PFSK-1 (cell line): ENCODE measurements at regions not wholly inside any gene's neighbourhood (a gene's known extent, or its start where the extent isn't known, plus 50 kb on each side); places are given as distances from the start of the nearest gene placed in this dataset.

Source experiments
- FOXP2 ChIP-seq: optimal IDR thresholded peaks from 2 replicates; pipeline ENCODE3; 2011; ENCODE audit warnings: borderline replicate concordance, control low read depth, inconsistent platforms; ENCODE audit not compliant: insufficient read depth; ENCODE audit errors: extremely low read length, extremely low read depth
- POLR2AphosphoS5 ChIP-seq: IDR thresholded peaks from 2 replicates; pipeline ENCODE4 v1.6.1; 2012; ENCODE audit warnings: low read depth, mild to moderate bottlenecking, control low read depth, low read length, moderate library complexity
- REST ChIP-seq, 2 experiments: IDR thresholded peaks; 2 replicates each; pipeline versions ENCODE4 v1.6.1 to v1.8.0; 2011 to 2012; ENCODE audit warnings: low read depth in 2 of 2, low read length in 2 of 2, control low read depth in 1 of 2, inconsistent platforms in 1 of 2, mild to moderate bottlenecking in 1 of 2, moderate library complexity in 1 of 2; ENCODE audit not compliant: insufficient read depth in 1 of 2
- SIN3A ChIP-seq: IDR thresholded peaks from 2 replicates; pipeline ENCODE4 v1.6.1; 2012; ENCODE audit warnings: mild to moderate bottlenecking, low read length, moderate library complexity, borderline replicate concordance; ENCODE audit not compliant: insufficient read depth
- TAF1 ChIP-seq: IDR thresholded peaks from 2 replicates; pipeline ENCODE4 v1.6.1; 2012; ENCODE audit warnings: low read length, control low read depth, borderline replicate concordance; ENCODE audit not compliant: insufficient read depth

GRCh38 chr4:124593494-124593893 lies 119.0 kb downstream of the ANKRD50 start:
- TF ChIP-seq FOXP2: no peak
- no peak for TF ChIP-seq REST (IDR thresholded peaks at IDR 0.05; ENCODE audit: insufficient read depth in 1 of 2, low read depth in 2 of 2, low read length in 2 of 2)
- no peak for TF ChIP-seq POLR2AphosphoS5
- TF ChIP-seq SIN3A: no peak
- TF ChIP-seq TAF1: no peak

- TF ChIP-seq FOXP2: no peak
- no peak for TF ChIP-seq TAF1
- TF ChIP-seq SIN3A: no peak
- TF ChIP-seq REST (IDR thresholded peaks at IDR 0.05; ENCODE audit: insufficient read depth in 1 of 2, low read depth in 2 of 2, low read length in 2 of 2): no peak
- no peak for TF ChIP-seq POLR2AphosphoS5
Observed at GRCh38 chr4:124594945-124595344, 117.6 kb downstream of the ANKRD50 start.

- no peak for TF ChIP-seq REST (IDR thresholded peaks at IDR 0.05; ENCODE audit: insufficient read depth in 1 of 2, low read depth in 2 of 2, low read length in 2 of 2)
- TF ChIP-seq FOXP2: no peak
- TF ChIP-seq SIN3A: no peak
- TF ChIP-seq POLR2AphosphoS5: no peak
- no peak for TF ChIP-seq TAF1
Observed at GRCh38 chr4:124596816-124597215, 115.7 kb downstream of the ANKRD50 start.

GRCh38 chr4:124610211-124610610 lies 102.3 kb downstream of the ANKRD50 start:
- no peak for TF ChIP-seq FOXP2
- no peak for TF ChIP-seq REST (IDR thresholded peaks at IDR 0.05; ENCODE audit: insufficient read depth in 1 of 2, low read depth in 2 of 2, low read length in 2 of 2)
- no peak for TF ChIP-seq POLR2AphosphoS5
- no peak for TF ChIP-seq SIN3A
- no peak for TF ChIP-seq TAF1
